Renal cortical epithelial cell (primary cell): ENCODE measurements at regions not wholly inside any gene's neighbourhood (a gene's known extent, or its start where the extent isn't known, plus 50 kb on each side); places are given as distances from the start of the nearest gene placed in this dataset.
"Not testable (repeated sequence)": the region's sequence is repeated elsewhere in the genome, so short reads cannot be mapped to it uniquely, and the experiment has no call there.

Experiments used
- DNase-seq: peaks from one replicate; pipeline ENCODE4 v3.0.0-alpha.2; 2011; ENCODE audit warnings: low read depth

GRCh38 chr4:78691971-78692821 lies 84.0 kb upstream of the BMP2K start:
- DNase-seq = no peak

GRCh38 chr4:78692822-78693170 lies 83.4 kb upstream of the BMP2K start:
- DNase-seq = no peak

- peak; percentile 61 for DNase-seq
Measured at GRCh38 chr4:78693777-78694456, 82.2 kb upstream of the BMP2K start.

GRCh38 chr4:78694457-78694787 lies 81.7 kb upstream of the BMP2K start:
- DNase-seq = no peak

DNA sequence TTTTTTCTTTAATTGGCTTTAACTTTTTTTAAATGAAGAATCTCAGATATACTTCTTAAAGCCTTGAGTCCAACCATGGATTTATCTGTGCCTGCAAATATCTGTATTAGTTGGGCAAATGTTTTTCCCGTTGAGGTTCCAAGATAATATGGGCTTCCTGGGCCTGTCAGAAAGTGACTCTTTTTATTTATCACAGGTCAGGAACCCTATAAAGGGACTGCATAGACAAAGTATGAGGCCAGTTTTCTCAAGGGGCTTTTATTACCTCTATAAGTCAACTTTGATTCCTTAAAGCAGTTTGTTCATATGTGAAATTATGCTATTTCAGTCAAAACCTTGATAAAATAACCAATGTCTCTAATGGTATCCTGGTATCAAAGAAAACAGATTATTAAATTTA lies 80.2 kb upstream of the BMP2K start:
- no peak for DNase-seq

GRCh38 chr4:78703079-78703478 lies 73.1 kb upstream of the BMP2K start:
- no peak for DNase-seq

DNA sequence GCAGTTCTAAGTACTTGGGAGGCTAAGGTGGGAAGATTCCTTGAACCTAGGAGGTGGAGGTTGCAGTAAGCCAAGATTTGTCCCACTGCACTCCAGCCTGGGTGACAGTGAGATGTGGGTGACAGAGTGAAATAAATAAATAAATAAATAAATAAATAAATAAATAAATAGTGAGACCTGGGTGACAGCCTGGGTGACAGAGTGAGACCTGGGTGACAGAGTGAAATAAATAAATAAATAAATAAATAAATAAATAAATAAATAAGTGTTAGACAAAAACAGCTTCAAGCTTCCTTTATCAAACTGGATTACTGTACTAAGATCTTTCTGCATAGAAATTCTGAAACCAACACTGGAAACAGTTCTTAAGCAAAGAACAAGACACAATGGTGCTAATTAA lies 71.8 kb upstream of the BMP2K start:
- no peak for DNase-seq

DNA sequence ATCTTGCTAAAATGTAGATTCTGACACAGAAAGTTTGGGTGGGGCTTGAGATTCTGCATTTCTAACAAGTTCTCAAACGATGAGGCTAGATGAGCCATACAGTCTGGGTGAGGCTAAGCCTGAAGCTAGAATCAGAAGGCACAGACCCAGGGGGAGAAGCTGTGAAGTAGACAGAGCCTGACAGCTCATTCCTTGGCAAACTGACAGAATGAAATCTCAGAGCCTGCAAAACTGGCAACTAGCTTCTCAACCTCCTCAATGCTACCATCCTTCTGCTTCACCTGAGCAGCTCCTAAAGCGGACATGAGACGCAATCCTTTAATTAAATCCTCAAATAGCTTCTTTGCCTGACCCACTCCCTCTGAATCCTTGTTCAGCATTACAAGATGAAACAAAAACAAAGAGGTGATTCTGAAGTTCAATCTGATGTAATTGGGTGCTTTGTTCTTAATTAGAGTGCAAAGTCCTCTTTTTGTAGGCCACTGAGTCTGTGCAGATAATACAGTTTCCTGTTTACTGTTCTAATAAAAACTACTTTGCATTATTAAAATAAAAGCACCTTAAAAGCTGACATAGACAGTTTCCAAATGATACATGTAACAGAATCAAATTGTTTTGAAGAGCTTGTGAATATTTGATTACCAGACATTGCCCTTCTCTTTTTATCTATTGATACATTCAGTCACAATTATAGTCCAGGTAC lies 71.0 kb upstream of the BMP2K start:
- peak; percentile 62 for DNase-seq

GRCh38 chr4:78706302-78706701 lies 69.8 kb upstream of the BMP2K start:
- DNase-seq = peak; percentile 34

DNA sequence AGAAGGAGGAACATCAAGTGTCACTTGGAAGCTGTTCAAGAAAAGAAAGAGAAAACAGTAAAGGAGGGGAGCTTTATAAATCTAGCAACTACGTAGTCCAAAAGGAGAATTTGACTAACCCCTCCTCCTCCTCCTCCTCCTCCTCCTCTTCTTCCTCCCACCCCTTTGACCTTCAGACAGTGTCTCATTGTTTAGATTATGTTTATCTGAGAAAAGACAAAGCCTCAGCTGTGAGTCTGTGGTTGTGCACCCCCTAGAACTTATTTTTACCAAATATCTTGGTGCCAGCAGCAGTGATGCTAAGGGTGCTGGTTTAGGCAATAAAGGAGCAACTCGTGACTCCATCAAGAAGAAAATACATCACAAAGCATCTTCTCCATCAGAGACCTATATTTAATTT lies 68.9 kb upstream of the BMP2K start:
- no peak for DNase-seq

DNA sequence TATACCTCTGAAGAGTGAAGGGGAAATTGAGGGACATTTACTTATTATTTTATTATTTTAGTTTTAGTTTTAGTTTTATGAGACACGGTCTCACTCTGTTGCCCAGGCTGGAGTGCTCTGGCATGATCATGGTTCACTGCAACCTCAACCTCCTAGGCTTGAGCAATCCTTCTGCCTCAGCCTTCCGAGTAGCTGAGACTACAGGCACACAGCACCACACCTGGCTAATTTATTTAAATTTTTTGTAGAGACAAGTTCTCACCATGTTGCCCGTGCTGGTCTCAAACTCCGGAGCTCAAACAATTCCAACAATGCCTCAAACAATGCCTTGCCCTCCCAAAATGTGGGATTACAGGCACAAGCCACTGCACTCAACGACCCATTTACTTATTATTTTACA lies 68.4 kb upstream of the BMP2K start:
- DNase-seq = no peak

GRCh38 chr4:78710536-78710935 lies 65.6 kb upstream of the BMP2K start:
- peak; percentile 29 for DNase-seq

- DNase-seq = no peak
Measured at GRCh38 chr4:78711676-78712075, 64.5 kb upstream of the BMP2K start.

- not testable (repeated sequence) for DNase-seq
Measured at GRCh38 chr4:78714598-78714997, 61.6 kb upstream of the BMP2K start.

DNA sequence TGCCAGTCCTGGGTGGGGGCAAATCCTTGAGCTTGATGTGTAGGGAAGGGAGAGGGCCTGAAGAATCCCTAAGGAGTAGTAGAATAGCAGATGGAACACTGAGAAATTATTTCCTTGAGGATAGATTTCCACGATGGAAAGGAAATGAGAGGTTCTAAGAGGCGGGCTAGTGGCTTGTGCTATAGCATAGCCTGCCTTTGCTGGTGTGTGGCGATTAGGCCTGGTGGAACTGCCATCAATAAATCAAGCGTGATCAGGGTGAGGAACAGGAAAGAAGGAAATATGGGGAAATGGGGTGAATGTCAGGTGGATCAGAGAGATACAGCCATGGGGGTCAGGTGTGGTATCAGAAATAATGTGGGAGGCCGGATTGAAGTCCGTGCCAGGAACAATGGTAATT lies 60.8 kb upstream of the BMP2K start:
- not testable (repeated sequence) for DNase-seq

- DNase-seq = not testable (repeated sequence)
Measured at GRCh38 chr4:78717712-78718111, 58.4 kb upstream of the BMP2K start.

- DNase-seq = no peak
Measured at GRCh38 chr4:78720204-78720603, 55.9 kb upstream of the BMP2K start.

DNA sequence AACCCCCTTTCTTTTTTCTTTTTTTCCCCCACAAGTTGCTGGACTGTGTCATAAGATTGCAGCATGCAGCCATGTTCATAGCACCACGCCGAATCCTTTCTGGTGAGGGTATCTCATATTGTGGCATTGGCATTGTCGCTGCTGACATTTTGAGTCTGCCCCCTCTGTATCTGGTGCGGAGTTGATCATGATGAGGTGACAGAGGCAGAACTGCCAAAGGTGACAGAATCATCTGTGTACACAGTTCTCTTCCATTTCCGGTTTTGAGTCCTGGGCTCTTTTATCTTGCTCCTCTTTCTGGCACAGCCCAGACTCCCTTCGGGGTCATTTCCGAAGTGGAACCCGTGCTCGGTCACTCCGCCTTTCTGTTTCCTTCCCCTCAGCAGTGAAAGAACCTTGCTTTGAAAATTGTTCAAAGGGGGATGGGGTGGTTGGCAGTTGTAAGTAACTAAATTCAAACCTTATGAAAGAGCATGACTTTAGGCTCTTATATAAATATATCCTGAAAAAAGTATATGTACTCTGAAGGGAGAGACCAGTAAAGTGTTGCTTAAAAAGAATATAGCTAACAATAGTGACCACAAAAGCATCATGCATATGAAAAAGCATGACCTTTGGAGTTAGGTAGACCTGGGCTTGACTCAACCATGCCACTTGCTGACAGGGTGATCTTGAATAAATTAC lies 55.0 kb upstream of the BMP2K start:
- DNase-seq = no peak

- DNase-seq = no peak
Measured at GRCh38 chr4:78721747-78722146, 54.4 kb upstream of the BMP2K start.

- DNase-seq = no peak
Measured at GRCh38 chr4:78722320-78722719, 53.8 kb upstream of the BMP2K start.

DNA sequence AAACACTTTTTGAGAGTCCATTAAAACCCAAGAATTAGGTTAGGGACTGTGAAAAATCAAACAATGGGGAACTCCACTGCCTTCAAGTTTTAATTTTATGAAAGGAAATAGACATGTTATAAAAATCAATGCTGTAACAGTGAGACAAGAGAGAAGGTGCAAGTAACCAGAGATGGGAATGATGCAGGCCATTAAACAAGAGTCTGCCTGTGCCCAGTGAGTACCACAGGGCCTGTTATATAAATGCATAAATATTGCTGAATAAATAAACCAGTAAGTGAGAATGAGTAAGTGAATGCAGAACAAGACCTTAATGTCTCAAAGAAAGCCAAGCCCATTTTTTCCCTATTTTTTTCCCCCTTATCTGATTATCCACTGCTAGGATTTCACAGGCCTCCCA lies 53.3 kb upstream of the BMP2K start:
- no peak for DNase-seq
